LHCN-M2 (cell line): ENCODE measurements at regions not wholly inside any gene's neighbourhood (a gene's known extent, or its start where the extent isn't known, plus 50 kb on each side); places are given as distances from the start of the nearest gene placed in this dataset.
A peak's percentile ranks its signal among the peaks of the same experiment; 100 is the strongest.
"Not testable (repeated sequence)": the region's sequence is repeated elsewhere in the genome, so short reads cannot be mapped to it uniquely, and the experiment has no call there.

ENCODE experiments used
- DNase-seq: peaks from one replicate; pipeline ENCODE4 v3.0.0-alpha.2; 2012; ENCODE audit warnings: low read depth

DNA sequence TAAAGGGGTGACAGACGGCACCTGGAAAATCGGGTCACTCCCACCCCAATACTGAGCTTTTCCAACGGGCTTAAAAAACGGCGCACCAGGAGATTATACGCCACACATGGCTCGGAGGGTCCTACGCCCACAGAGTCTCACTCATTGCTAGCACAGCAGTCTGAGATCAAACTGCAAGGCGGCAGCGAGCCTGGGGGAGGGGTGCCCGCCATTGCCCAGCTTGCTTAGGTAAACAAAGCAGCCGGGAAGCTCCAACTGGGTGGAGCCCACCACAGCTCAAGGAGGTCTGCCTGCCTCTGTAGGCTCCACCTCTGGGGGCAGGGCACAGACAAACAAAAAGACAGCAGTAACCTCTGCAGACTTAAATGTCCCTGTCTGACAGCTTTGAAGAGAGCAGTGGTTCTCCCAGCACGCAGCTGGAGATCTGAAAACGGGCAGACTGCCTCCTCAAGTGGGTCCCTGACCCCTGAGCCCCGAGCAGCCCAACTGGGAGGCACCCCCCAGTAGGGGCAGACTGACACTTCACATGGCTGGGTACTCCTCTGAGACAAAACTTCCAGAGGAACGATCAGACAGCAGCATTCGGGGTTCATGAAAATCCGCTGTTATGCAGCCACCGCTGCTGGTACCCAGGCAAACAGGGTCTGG lies 162.8 kb upstream of the GJE1 start:
- not testable (repeated sequence) for DNase-seq

- no peak for DNase-seq
Observed at GRCh38 chr6:141969201-141969600, 163.5 kb upstream of the GJE1 start.

GRCh38 chr6:141968632-141969031 lies 164.1 kb upstream of the GJE1 start:
- no peak for DNase-seq

- DNase-seq = no peak
Observed at GRCh38 chr6:141965016-141965545, 167.6 kb upstream of the GJE1 start.

DNA sequence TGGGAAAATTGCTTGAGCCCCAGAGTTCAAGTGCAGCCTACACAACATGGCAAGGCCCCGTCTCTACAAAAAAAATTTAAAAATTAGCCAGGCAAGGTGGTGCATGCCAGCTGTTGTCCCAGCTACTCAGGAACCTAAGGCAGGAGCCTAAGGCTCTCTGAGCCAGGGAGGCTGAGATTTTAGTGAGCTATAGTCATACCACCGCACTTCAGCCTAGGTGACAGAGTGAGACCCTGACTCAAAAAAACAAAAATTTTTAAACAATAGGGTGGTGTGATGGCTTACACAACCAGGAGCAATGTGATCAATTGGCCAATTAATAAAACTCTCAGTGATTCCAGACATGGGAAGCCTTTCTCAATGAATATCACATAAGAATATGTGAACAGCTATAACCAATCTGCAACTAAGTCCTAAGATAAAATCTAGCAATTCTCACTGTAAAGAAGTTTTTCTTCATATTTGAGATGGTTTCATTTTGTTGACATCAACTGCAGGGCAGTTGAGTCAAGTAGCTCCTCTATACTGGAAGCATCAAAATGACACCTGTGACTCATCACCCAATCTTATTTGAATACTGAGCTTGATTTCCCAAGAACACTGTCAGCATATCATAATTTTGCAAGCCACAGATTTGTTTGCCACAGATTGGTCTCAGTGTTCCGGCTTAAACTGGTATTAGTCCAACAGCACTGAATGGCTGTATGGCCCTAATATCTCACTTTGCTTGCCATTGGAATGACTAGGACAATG lies 169.0 kb upstream of the GJE1 start:
- DNase-seq = peak; percentile 31

DNA sequence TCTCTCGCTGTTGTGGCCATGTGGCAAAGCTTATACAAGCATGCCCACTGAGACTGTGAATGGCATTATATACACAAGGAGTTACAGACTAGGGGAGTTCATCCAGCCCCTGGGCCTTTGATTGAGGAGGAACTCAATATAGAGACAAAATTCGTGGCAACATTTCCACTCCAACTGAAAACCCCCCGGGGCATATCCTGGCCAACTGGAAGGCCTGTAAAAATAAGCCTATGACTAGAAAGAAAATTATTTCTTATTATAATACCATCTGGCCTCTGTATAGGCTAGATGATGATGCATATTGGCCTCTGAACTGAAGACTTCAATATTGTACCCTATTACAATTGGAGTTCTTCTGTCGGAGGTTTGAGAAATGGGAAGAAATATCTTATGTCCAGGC lies 175.5 kb upstream of the GJE1 start:
- DNase-seq = no peak

DNA sequence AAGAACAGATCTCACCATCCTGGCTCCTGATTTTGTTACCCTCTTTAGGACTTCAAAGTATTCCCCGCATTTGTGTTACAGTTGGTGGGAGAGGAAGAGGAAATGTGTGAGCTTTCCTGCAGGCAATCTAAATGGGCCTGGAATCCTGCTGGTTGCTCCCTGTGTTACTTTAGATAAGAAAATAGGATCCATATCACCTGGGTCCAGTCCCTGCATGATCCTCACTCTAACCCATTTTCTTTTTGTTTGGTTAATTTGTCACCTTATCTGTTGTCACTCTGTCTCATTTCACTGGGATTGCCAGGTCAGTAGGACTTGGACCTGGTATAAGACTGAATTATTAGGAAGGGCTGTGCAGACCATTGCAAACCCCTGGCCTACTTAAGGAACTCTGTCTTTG lies 175.9 kb upstream of the GJE1 start:
- no peak for DNase-seq

- DNase-seq = peak; percentile 68
Observed at GRCh38 chr6:141956046-141956761, 176.5 kb upstream of the GJE1 start.

GRCh38 chr6:141953072-141953471 lies 179.7 kb upstream of the GJE1 start:
- DNase-seq = no peak

DNA sequence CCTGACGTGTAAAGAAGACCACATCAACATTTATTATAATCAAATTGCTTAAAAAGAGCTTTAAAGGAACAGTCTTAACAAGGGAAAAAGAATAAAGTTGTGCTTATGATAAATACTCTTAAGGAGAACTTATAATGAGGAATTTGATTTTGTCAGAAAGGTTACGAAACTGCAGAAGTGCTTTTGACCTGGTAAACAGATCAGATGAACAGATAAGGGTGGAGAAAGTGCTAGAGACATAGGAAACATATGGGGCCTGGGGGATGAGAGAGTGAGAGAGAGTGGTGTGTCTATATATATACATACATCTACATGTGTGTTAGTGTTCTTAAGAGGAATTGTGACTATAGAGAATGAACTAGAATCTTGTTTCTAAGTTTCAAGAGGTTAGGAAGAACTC lies 186.2 kb upstream of the GJE1 start:
- DNase-seq = no peak

- no peak for DNase-seq
Observed at GRCh38 chr6:141938664-141939063, 194.1 kb upstream of the GJE1 start.

DNA sequence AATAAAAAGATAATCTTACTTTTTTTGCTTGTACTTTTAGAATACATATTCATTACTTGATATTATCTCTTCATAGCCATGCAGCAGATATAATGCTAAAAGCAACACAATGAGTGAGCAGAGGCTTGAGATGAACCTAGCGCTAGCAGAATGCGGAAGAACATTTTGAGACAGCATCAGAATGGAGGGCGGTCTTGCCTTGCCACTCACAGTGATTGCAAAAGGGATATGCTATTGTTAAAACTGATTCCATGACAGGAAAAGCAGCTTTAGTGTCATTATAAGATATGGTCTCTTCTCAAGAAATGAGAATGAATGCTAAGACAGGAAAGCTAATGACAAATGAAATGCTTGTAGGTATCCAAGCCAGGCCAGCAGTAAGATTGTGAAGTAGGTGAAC lies 200.0 kb upstream of the GJE1 start:
- DNase-seq = no peak

- DNase-seq = not testable (repeated sequence)
Observed at GRCh38 chr6:141926200-141926900, 206.4 kb upstream of the GJE1 start.

- DNase-seq = peak; percentile 2
Observed at GRCh38 chr6:141925001-141925400, 207.7 kb upstream of the GJE1 start.

DNA sequence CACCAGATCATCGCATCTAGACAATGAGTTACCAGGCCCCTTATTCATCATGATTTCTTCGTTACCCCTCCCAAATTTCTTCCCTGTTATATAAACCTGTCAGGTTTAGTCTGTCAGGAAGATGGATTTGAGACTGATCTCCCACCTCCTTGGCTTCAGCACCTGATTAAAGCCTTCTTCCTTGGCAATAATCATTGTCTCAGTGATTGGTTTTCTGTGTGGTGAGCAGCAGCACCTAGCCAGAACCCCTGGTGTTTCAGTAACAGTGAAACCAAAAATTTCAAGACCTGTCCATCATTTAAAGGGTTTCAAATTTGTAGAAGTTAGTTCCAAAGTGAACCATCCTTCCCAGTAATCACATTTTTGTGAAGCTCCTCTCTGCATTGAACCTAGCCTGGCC lies 209.8 kb upstream of the GJE1 start:
- DNase-seq = no peak

- not testable (repeated sequence) for DNase-seq
Observed at GRCh38 chr6:141916682-141917505, 215.8 kb upstream of the GJE1 start.

GRCh38 chr6:141914646-141915045 lies 218.1 kb upstream of the GJE1 start:
- peak; percentile 76 for DNase-seq

DNA sequence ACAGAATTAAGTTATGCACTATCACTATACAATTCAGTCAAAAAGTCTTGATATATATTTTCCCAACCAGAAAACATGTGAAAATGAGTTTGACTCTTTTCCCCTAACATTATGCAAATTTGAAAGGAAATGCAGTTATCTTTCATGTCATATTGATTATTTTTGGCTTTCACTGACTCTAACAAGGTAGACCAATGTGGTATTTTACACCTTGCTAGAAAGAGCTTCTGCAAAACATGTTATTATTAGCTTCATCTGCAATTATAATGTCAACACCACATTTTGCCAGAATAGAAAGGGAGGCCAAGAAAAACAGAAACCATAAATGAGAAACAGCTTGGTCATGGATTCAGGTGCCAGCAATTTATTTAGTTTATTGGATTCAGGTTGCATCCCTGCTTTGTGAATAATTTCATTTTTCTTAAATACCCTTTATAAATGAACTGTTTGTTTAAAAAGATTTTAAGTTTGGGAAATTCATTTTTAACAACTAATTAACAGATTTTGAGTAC lies 226.1 kb upstream of the GJE1 start:
- no peak for DNase-seq

DNA sequence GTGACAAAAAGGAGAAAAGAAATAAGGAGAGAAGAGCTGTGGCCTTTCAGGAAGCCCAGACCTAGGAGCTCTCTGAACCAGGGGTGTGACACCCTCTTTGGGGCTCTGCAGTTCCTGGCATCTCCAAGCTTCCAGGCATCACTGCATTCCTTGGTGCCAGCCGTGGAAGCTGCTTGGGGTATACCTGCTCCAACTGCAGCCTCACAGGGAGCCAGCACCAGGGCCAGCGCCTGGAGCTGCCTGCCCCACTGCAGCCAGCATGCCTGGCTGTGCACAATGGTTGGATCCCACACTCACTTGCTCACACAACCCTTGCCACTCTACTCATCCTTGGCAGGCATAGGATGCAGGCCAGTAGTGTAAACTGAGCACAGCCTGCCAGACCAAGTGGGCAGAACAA lies 242.1 kb upstream of the GJE1 start:
- no peak for DNase-seq

DNA sequence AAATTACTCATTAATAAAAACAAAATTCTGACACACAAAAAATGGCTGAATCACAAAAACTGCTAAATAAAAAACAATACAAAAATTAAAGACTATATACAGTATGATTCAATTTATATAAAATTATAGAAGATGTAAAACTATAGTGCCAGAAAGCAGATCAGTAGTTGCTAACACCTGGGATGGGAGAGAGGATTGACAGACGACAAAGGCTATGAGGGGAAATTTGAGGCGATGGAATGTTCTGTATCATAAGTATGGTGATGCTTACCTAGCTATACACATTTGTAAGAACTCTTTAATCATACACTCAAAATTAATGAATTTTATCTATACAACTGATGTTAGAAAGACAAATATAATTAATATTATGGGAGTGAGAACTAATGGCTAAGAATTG lies 247.9 kb upstream of the GJE1 start:
- no peak for DNase-seq

DNA sequence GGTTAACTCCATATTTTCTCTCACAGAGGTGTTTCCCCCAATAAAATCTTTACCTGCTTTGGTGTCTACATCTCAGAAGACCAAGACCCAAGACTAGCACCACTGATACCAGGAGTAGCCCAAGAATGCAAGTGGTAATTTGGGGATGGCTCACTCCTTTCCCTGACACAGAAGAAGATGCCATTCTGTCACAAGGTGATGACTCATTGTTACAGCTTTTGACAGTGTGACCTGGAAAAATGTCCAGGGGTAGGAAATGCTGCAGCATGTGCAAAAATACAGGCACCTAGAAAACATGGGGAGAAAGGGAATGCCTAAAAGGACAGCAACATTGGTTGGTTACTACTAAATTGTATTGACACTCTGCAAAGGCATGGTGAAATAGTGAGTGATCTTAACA lies 254.0 kb upstream of the GJE1 start:
- no peak for DNase-seq
